GM21717 (cell line): ENCODE measurements at regions not wholly inside any gene's neighbourhood (a gene's known extent, or its start where the extent isn't known, plus 50 kb on each side); places are given as distances from the start of the nearest gene placed in this dataset.
"Not testable (repeated sequence)": the region's sequence is repeated elsewhere in the genome, so short reads cannot be mapped to it uniquely, and the experiment has no call there.

ENCODE experiments used
- ATAC-seq: cut with Tn5 transposase; IDR thresholded peaks from one replicate; pipeline ENCODE4 v1.9.1; 2021; ENCODE audit warnings: mild to moderate bottlenecking, moderate library complexity; ENCODE audit not compliant: unreplicated experiment

GRCh38 chr12:83665634-83666218 is 979.0 kb downstream of the TMTC2 start:
- ATAC-seq, result no peak

- ATAC-seq, result no peak
Measured at GRCh38 chr12:83664650-83665049, 977.9 kb downstream of the TMTC2 start.

GRCh38 chr12:83660727-83661358 is 974.1 kb downstream of the TMTC2 start:
- no peak for ATAC-seq

GRCh38 chr12:83659321-83659720 is 972.6 kb downstream of the TMTC2 start:
- ATAC-seq, result no peak

- ATAC-seq, result no peak
Measured at GRCh38 chr12:83656004-83656403, 969.3 kb downstream of the TMTC2 start.

GRCh38 chr12:83642205-83642604 is 955.5 kb downstream of the TMTC2 start:
- no peak for ATAC-seq

- ATAC-seq, result no peak
Measured at GRCh38 chr12:83641789-83642188, 955.1 kb downstream of the TMTC2 start.

GRCh38 chr12:83634726-83635267 is 948.1 kb downstream of the TMTC2 start:
- no peak for ATAC-seq

GRCh38 chr12:83630526-83630925 is 943.8 kb downstream of the TMTC2 start:
- ATAC-seq, result no peak

- no peak for ATAC-seq
Measured at GRCh38 chr12:83629931-83630330, 943.2 kb downstream of the TMTC2 start.

- ATAC-seq, result no peak
Measured at GRCh38 chr12:83622205-83622604, 935.5 kb downstream of the TMTC2 start.

- no peak for ATAC-seq
Measured at GRCh38 chr12:83619973-83620372, 933.3 kb downstream of the TMTC2 start.

- no peak for ATAC-seq
Measured at GRCh38 chr12:83615152-83615551, 928.4 kb downstream of the TMTC2 start.

GRCh38 chr12:83613586-83614110 is 926.9 kb downstream of the TMTC2 start:
- no peak for ATAC-seq

GRCh38 chr12:83603106-83603505 is 916.4 kb downstream of the TMTC2 start:
- no peak for ATAC-seq

- no peak for ATAC-seq
Measured at GRCh38 chr12:83575326-83575725, 888.6 kb downstream of the TMTC2 start.

GRCh38 chr12:83574142-83574541 is 887.4 kb downstream of the TMTC2 start:
- ATAC-seq, result no peak

GRCh38 chr12:83573671-83574070 is 887.0 kb downstream of the TMTC2 start:
- no peak for ATAC-seq

- ATAC-seq, result no peak
Measured at GRCh38 chr12:83559650-83560049, 872.9 kb downstream of the TMTC2 start.

- ATAC-seq, result not testable (repeated sequence)
Measured at GRCh38 chr12:83556040-83556439, 869.3 kb downstream of the TMTC2 start.

- ATAC-seq, result no peak
Measured at GRCh38 chr12:83541446-83541845, 854.7 kb downstream of the TMTC2 start.

- no peak for ATAC-seq
Measured at GRCh38 chr12:83538361-83538965, 851.8 kb downstream of the TMTC2 start.
